A549 (cell line): ENCODE measurements at regions not wholly inside any gene's neighbourhood (a gene's known extent, or its start where the extent isn't known, plus 50 kb on each side); places are given as distances from the start of the nearest gene placed in this dataset.
"Not testable (repeated sequence)": the region's sequence is repeated elsewhere in the genome, so short reads cannot be mapped to it uniquely, and the experiment has no call there.

Experiments
- ATAC-seq, 2 experiments: fragments of 200-7000 bp in 1 of 2; fragments of >200 bp in 1 of 2; cut with Nextera tagmentation in 1 of 2; cut with Tn5 transposase in 1 of 2; 3 replicates each; pipeline versions ENCODE4 v1.8.0 to v1.9.1; 2018 to 2020; ENCODE audit warnings: mild to moderate bottlenecking in 1 of 2, moderate library complexity in 1 of 2
- CTCF ChIA-PET: fragments of 300-600 bp; sonication (Branson Sonifier 250); formaldehyde crosslinking; extraction: SDS; loops from one replicate; lab custom pipeline; 2021; ENCODE audit warnings: antibody characterized with exemption, inconsistent platforms; lab: Yijun Ruan, JAX
- POLR2A ChIA-PET: fragments of 350-600 bp; formaldehyde crosslinking; extraction: SDS; loops from one replicate; lab custom pipeline; 2021; ENCODE audit warnings: antibody characterized with exemption, inconsistent platforms; lab: Yijun Ruan, JAX
- DNase-seq, 2 experiments: peaks; one replicate each; pipeline versions ENCODE4 v3.0.0 to v3.0.0-alpha.2; 2011 to 2016; ENCODE audit warnings: low read depth in 1 of 2, low spot score in 1 of 2
- FAIRE-seq: peaks from 2 replicates; lab custom pipeline; 2011; peaks lifted over from hg19 to GRCh38; lab: Jason Lieb, UNC
- H3K27ac ChIP-seq, 2 experiments: fragments of >200 bp; sonication (Bioruptor Twin); formaldehyde crosslinking; 3 replicates each; pipeline ENCODE4 v1.5.1; 2016 to 2017
- H3K4me1 ChIP-seq: fragments of >200 bp; sonication (Bioruptor Twin); formaldehyde crosslinking; 3 replicates; pipeline ENCODE4 v1.6.1; 2016
- H3K4me2 ChIP-seq: fragments of >200 bp; sonication (Bioruptor Twin); formaldehyde crosslinking; 3 replicates; pipeline ENCODE4 v1.6.1; 2016
- H3K4me3 ChIP-seq: fragments of >200 bp; sonication (Bioruptor Twin); formaldehyde crosslinking; 3 replicates; pipeline ENCODE4 v1.5.1; 2016
- H3K9me3 ChIP-seq: fragments of >200 bp; sonication (Bioruptor Twin); formaldehyde crosslinking; 3 replicates; pipeline ENCODE4 v1.6.1; 2016
- CBX8 ChIP-seq: fragments of 200-600 bp; sonication (generic); IDR thresholded peaks from 2 replicates; pipeline ENCODE4 v1.6.1; 2016
- CHD4 ChIP-seq: fragments of 200-600 bp; sonication (generic); IDR thresholded peaks from 2 replicates; pipeline ENCODE4 v1.6.1; 2016; ENCODE audit warnings: antibody characterized with exemption, mild to moderate bottlenecking, borderline replicate concordance
- ESRRA ChIP-seq: fragments of 150-350 bp; IDR thresholded peaks from 2 replicates; pipeline ENCODE4 v1.6.1; 2014; ENCODE audit warnings: mild to moderate bottlenecking, low read length, borderline replicate concordance
- FOSB ChIP-seq: fragments of 250-450 bp; sonication (Bioruptor Pico); IDR thresholded peaks from 2 replicates; pipeline ENCODE4 v1.5.0; 2020; ENCODE audit warnings: mild to moderate bottlenecking, moderate library complexity
- FOSL2 ChIP-seq, 2 experiments: fragments of 450-650 bp in 1 of 2; fragments of >200 bp in 1 of 2; sonication (Bioruptor Twin) in 1 of 2; formaldehyde crosslinking; IDR thresholded peaks; 2 replicates each; pipeline versions ENCODE4 v1.5.0 to v1.6.1; 2016 to 2020; ENCODE audit warnings: mild to moderate bottlenecking in 1 of 2, moderate library complexity in 1 of 2
- GATA3 ChIP-seq: IDR thresholded peaks from 2 replicates; pipeline ENCODE4 v1.6.1; 2012; ENCODE audit warnings: borderline replicate concordance
- HDAC2 ChIP-seq: fragments of 200-600 bp; sonication (generic); IDR thresholded peaks from 2 replicates; pipeline ENCODE4 v1.6.1; 2016
- HES2 ChIP-seq: fragments of >200 bp; sonication (Bioruptor Twin); formaldehyde crosslinking; IDR thresholded peaks from 2 replicates; pipeline ENCODE4 v1.6.1; 2016
- HMGXB4 ChIP-seq: fragments of 250-450 bp; sonication (Bioruptor Pico); IDR thresholded peaks from 2 replicates; pipeline ENCODE4 v1.5.0; 2021; ENCODE audit warnings: mild to moderate bottlenecking, moderate library complexity, borderline replicate concordance
- JUN ChIP-seq, 2 experiments: fragments of >200 bp; sonication (Bioruptor Twin); formaldehyde crosslinking; IDR thresholded peaks; 2 replicates in 1 of 2; 3 replicates in 1 of 2; pipeline ENCODE4 v1.6.1; 2016 to 2017
- JUNB ChIP-seq: fragments of >200 bp; sonication (Bioruptor Twin); formaldehyde crosslinking; IDR thresholded peaks from 2 replicates; pipeline ENCODE4 v1.6.1; 2016
- MAX ChIP-seq: IDR thresholded peaks from 2 replicates; pipeline ENCODE4 v1.6.1; 2012
- NFE2L2 ChIP-seq: fragments of 150-350 bp; conservative IDR thresholded peaks from 2 replicates; pipeline ENCODE4 v1.6.1; 2014; ENCODE audit warnings: low read length
- NPAS2 ChIP-seq: fragments of 250-450 bp; sonication (Bioruptor Pico); IDR thresholded peaks from 2 replicates; pipeline ENCODE4 v1.8.0; 2022; ENCODE audit warnings: mild to moderate bottlenecking, moderate library complexity, borderline replicate concordance
- NR3C1 ChIP-seq: fragments of >200 bp; sonication (Bioruptor Twin); formaldehyde crosslinking; IDR thresholded peaks from 3 replicates; pipeline ENCODE4 v1.6.1; 2017
- POLR2A ChIP-seq: IDR thresholded peaks from 2 replicates; pipeline ENCODE4 v1.6.1; 2012; ENCODE audit warnings: mild to moderate bottlenecking, low read length
- ZC3H11A ChIP-seq: fragments of 450-650 bp; IDR thresholded peaks from 2 replicates; pipeline ENCODE4 v1.6.1; 2014; ENCODE audit warnings: antibody characterized with exemption, mild to moderate bottlenecking
- ZNF302 ChIP-seq: fragments of 250-450 bp; sonication (Bioruptor Pico); IDR thresholded peaks from 2 replicates; pipeline ENCODE4 v1.9.0; 2021; ENCODE audit warnings: inconsistent platforms, mild to moderate bottlenecking, moderate library complexity
- ZSCAN20 ChIP-seq: fragments of 250-450 bp; sonication (Bioruptor Pico); IDR thresholded peaks from 2 replicates; pipeline ENCODE4 v1.8.0; 2022; ENCODE audit warnings: mild to moderate bottlenecking, moderate library complexity
- WGBS: methylation state at CpG from one replicate; pipeline ENCODE4 v1.1.6; 2017; ENCODE audit errors: missing lambda C conversion rate; 5-methylcytosine and 5-hydroxymethylcytosine counted together

- Histone ChIP-seq H3K4me1 (no peaks in the 10 kb centered on the region), H3K9me3 (no peaks in the 10 kb centered on the region), H3K27ac (no peak overlapping the region), H3K4me2 (no peak overlapping the region), H3K4me3 (no peak overlapping the region)
- WGBS, result 17% methylated on average over 9 of the region's 9 CpGs
- TF ChIP-seq FOSL2 (IDR thresholded peaks at IDR 0.05) (no peak), FOSL2 (CRISPR knock-in tag; IDR thresholded peaks at IDR 0.05) (no peak), FOSB (CRISPR knock-in tag) (no peak), HDAC2 (no peak)
- ChIA-PET POLR2A (no interaction called here), CTCF (no interaction called here)
- peak; percentile 70 to 72; a peak in 5 of 6 replicates for ATAC-seq
- DNase-seq, result peak in 1 of 2 experiments; percentile 7
- FAIRE-seq, result no peak
Observed at GRCh38 chr2:236919209-236919608, 166.5 kb upstream of the COPS8 start.

- H3K4me1 ChIP-seq, CTCF ChIA-PET, DNase-seq, H3K4me3 ChIP-seq, POLR2A ChIA-PET, ATAC-seq, H3K4me2 ChIP-seq, H3K9me3 ChIP-seq, H3K27ac ChIP-seq, FAIRE-seq: not testable (repeated sequence)
- TF ChIP-seq ZC3H11A, result peak; percentile 16; the same call in 1 of the 2 replicates
- 63% methylated on average over 10 of the region's 11 CpGs for WGBS
Observed at GRCh38 chr2:236919801-236920379, 165.8 kb upstream of the COPS8 start.

GRCh38 chr2:236922061-236922460 is 163.6 kb upstream of the COPS8 start:
- Histone ChIP-seq H3K4me3 (no peak overlapping the region), H3K9me3 (no peaks in the 10 kb centered on the region), H3K4me1 (no peaks in the 10 kb centered on the region), H3K27ac (no peak overlapping the region), H3K4me2 (no peak overlapping the region)
- POLR2A ChIA-PET, result no interaction called here
- TF ChIP-seq GATA3 (no peak), NPAS2 (CRISPR knock-in tag) (no peak), HMGXB4 (no peak), CBX8 (no peak), JUNB (no peak), ZNF302 (CRISPR knock-in tag) (no peak), HES2 (no peak), ZSCAN20 (no peak)
- ATAC-seq, result no peak
- CTCF ChIA-PET, result interaction anchor here (1.0 to 1.8 kb wide), 2 partner anchors 31 to 105 kb away, joined by 3 to 4 read pairs; no protein-coding TSS in a partner anchor
- WGBS, result 63% methylated on average over 7 of the region's 7 CpGs
- DNase-seq, result no peak
- FAIRE-seq, result no peak

GRCh38 chr2:236928380-236929037 is 157.2 kb upstream of the COPS8 start:
- TF ChIP-seq GATA3, result no peak
- TF ChIP-seq NFE2L2, result 0 out of 2 replicates have a peak, but pooled peaks have one; percentile 22
- H3K4me2 ChIP-seq, result peak overlapping the region; percentile 47
- H3K4me3 ChIP-seq, result peak overlapping the region; percentile 4; the same call in 1 of the 3 replicates
- H3K27ac ChIP-seq, result peak overlapping the region in 1 of 2 experiments; percentile 53; a peak in 3 of 6 replicates
- CTCF ChIA-PET, result no interaction called here
- POLR2A ChIA-PET, result interaction anchor here (0.5 kb wide), 1 partner anchor 22 kb away, joined by 6 read pairs; no protein-coding TSS in a partner anchor
- 0 out of 6 replicates have a peak, but pooled peaks of 1 of the 2 experiments have one; percentile 23 for ATAC-seq
- no peak for FAIRE-seq
- no peak for DNase-seq
- 14% methylated on average over 8 of the region's 8 CpGs for WGBS
- no peaks in the 10 kb centered on the region for H3K4me1 ChIP-seq
- H3K9me3 ChIP-seq, result no peaks in the 10 kb centered on the region

GRCh38 chr2:236932831-236933361 is 152.8 kb upstream of the COPS8 start:
- no peaks in the 10 kb centered on the region for H3K9me3 ChIP-seq
- ATAC-seq (no peak), FAIRE-seq (no peak), DNase-seq (no peak)
- CTCF ChIA-PET, result no interaction called here
- H3K27ac ChIP-seq, result no peak overlapping the region
- H3K4me1 ChIP-seq, result no peaks in the 10 kb centered on the region
- POLR2A ChIA-PET, result no interaction called here
- H3K4me3 ChIP-seq, result no peak overlapping the region
- WGBS, result 79% methylated on average over 9 of the region's 9 CpGs
- TF ChIP-seq JUN (IDR thresholded peaks at IDR 0.05) (no peak), POLR2A (no peak), MAX (no peak), JUNB (no peak), NR3C1 (no peak), CBX8 (no peak), FOSB (CRISPR knock-in tag) (no peak), ESRRA (no peak), CHD4 (no peak)
- H3K4me2 ChIP-seq, result no peak overlapping the region
